Left lung (tissue), 4 donors: ENCODE measurements at regions not wholly inside any gene's neighbourhood (a gene's known extent, or its start where the extent isn't known, plus 50 kb on each side); places are given as distances from the start of the nearest gene placed in this dataset.

Source experiments
- ATAC-seq: fragments of 200-7000 bp; cut with Tn5 transposase; one replicate; pipeline ENCODE4 v1.9.1; 2020; ENCODE audit warnings: moderate library complexity
- DNase-seq, 4 donors: peaks; one replicate each; pipeline ENCODE4 v3.0.0-alpha.2; 2013 to 2020
- H3K27ac ChIP-seq, 2 donors: fragments of 200-600 bp; sonication (generic) in 1 of 2; one replicate each; pipeline versions ENCODE4 v1.5.0 to v1.8.0; 2020 to 2021
- H3K27me3 ChIP-seq, 2 donors: fragments of 200-600 bp; sonication (generic) in 1 of 2; one replicate each; pipeline versions ENCODE4 v1.5.0 to v1.8.0; 2020 to 2021
- H3K36me3 ChIP-seq, 2 donors: fragments of 200-600 bp; sonication (generic) in 1 of 2; one replicate each; pipeline versions ENCODE4 v1.5.0 to v1.8.0; 2020 to 2021
- H3K4me1 ChIP-seq, 2 donors: fragments of 200-600 bp; one replicate each; pipeline ENCODE4 v1.8.0; 2021
- H3K4me3 ChIP-seq, 2 donors: fragments of 200-600 bp; sonication (generic) in 1 of 2; one replicate each; pipeline versions ENCODE4 v1.5.0 to v1.8.0; 2020 to 2021; ENCODE audit warnings: mild to moderate bottlenecking in 1 of 2
- H3K9me3 ChIP-seq, 2 donors: fragments of 200-600 bp; sonication (generic) in 1 of 2; one replicate each; pipeline versions ENCODE4 v1.5.0 to v1.8.0; 2020 to 2021
- CTCF ChIP-seq, 2 donors: fragments of 200-600 bp; sonication (generic) in 1 of 2; IDR thresholded peaks; one replicate each; pipeline versions ENCODE4 v1.5.0 to v1.8.0; 2021; ENCODE audit warnings: antibody characterized with exemption in 2 of 2
- intact Hi-C, 2 donors: fragments of 100-400 bp; cut with DNase I; formaldehyde crosslinking; loops; one replicate each; pipeline versions ENCODE4 v1.11.2 to v1.14.2; 2022
- donor health status: DM: no; HTN: yes; CAD: no.
- donor health status: DM: no; HTN: no; CAD: no.

DNA sequence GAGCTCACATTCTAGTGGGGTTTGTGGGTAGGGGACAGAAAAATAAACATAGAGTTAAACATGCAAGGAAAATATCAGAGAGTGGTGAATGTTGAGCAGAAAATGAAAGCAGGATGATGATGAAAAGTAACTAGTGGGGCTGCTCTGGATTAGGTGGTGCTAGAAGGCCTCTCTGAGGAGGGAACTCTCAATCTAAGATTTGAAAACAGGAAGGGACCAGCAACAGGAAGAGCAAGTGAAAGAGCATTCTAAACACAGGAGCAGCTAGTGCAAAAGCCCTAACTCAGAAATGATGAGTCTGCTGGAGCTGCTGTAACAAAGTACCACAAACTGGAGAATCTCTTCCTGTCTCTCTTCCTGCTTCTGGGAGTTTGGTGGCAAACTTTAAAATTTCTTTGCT is 468.6 kb upstream of the AGTR1 start:
- Histone ChIP-seq H3K36me3 (no peaks in the 10 kb centered on the region), H3K4me3 (no peak overlapping the region), H3K9me3 (no peaks in the 10 kb centered on the region), H3K27ac (no peak overlapping the region), H3K27me3 (no peaks in the 10 kb centered on the region), H3K4me1 (no peaks in the 10 kb centered on the region)
- ATAC-seq = no peak
- TF ChIP-seq CTCF (IDR thresholded peaks at IDR 0.05) = no peak
- intact Hi-C loops = no loop called here
- no peak for DNase-seq

GRCh38 chr3:148230473-148230872 is 467.2 kb upstream of the AGTR1 start:
- ATAC-seq = no peak

GRCh38 chr3:148232389-148232788 is 465.3 kb upstream of the AGTR1 start:
- Histone ChIP-seq H3K36me3 (no peaks in the 10 kb centered on the region), H3K27me3 (no peaks in the 10 kb centered on the region), H3K9me3 (no peaks in the 10 kb centered on the region), H3K27ac (no peak overlapping the region), H3K4me1 (no peaks in the 10 kb centered on the region), H3K4me3 (no peak overlapping the region)
- no peak for TF ChIP-seq CTCF (IDR thresholded peaks at IDR 0.05)
- intact Hi-C loops = no loop called here
- ATAC-seq = no peak
- no peak for DNase-seq

More at GRCh38 chr3:148230473-148230872, 467.2 kb upstream of the AGTR1 start:
- Histone ChIP-seq H3K4me1 (no peaks in the 10 kb centered on the region), H3K4me3 (no peak overlapping the region), H3K27ac (no peak overlapping the region), H3K36me3 (no peaks in the 10 kb centered on the region), H3K9me3 (no peaks in the 10 kb centered on the region), H3K27me3 (no peaks in the 10 kb centered on the region)
- TF ChIP-seq CTCF (IDR thresholded peaks at IDR 0.05) = no peak
- no peak for DNase-seq
- intact Hi-C loops = no loop called here

- Histone ChIP-seq H3K9me3 (no peaks in the 10 kb centered on the region), H3K27ac (no peak overlapping the region), H3K27me3 (no peaks in the 10 kb centered on the region), H3K4me1 (no peaks in the 10 kb centered on the region), H3K36me3 (no peaks in the 10 kb centered on the region), H3K4me3 (no peak overlapping the region)
- no peak for TF ChIP-seq CTCF (IDR thresholded peaks at IDR 0.05)
- ATAC-seq (no peak), DNase-seq (no peak)
- intact Hi-C loops = no loop called here
These were observed 464.3 kb upstream of the AGTR1 start for GRCh38 chr3:148233403-148233802.

DNA sequence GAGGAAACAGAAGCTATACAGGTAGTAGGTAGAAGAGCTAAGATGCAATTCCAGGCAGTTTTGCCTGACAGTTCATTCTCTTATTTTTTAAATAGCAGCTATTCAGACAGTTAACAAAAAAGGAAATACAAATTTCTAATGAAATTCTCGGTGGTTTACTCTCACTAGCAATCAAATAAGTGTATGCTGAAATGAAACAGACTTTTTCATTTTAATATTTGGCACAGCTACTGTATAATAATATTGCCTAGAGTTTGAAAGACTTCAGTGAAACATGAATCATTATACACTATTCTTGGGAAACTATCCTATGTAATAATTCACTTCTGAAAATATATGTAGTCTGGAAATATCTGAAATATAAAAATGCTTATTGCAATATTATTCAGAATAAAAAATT is 463.2 kb upstream of the AGTR1 start:
- Histone ChIP-seq H3K4me1 (no peaks in the 10 kb centered on the region), H3K36me3 (no peaks in the 10 kb centered on the region), H3K4me3 (no peak overlapping the region), H3K27ac (no peak overlapping the region), H3K9me3 (no peaks in the 10 kb centered on the region), H3K27me3 (no peaks in the 10 kb centered on the region)
- TF ChIP-seq CTCF (IDR thresholded peaks at IDR 0.05) = no peak
- intact Hi-C loops = no loop called here
- no peak for ATAC-seq
- peak in 2 of 4 donors; percentile 44 to 65 for DNase-seq
